Endothelial cell of umbilical vein (primary cell): ENCODE measurements at regions not wholly inside any gene's neighbourhood (a gene's known extent, or its start where the extent isn't known, plus 50 kb on each side); places are given as distances from the start of the nearest gene placed in this dataset.

Source experiments
- BruUV-seq: library from RNA; stranded (reverse); fragments of 400-500 nt; replicated peaks from 2 replicates; lab custom pipeline; 2021; lab: Mats Ljungman, UMichigan
- CTCF ChIA-PET: fragments of 300-600, 350-600 bp; sonication (Branson Sonifier 250); formaldehyde crosslinking; loops from one replicate; lab custom pipeline; 2021; ENCODE audit warnings: antibody characterized with exemption, inconsistent platforms; lab: Charles Lee
- POLR2A ChIA-PET: fragments of 300-600, 350-600 bp; sonication (Branson Sonifier 250); formaldehyde crosslinking; loops from one replicate; lab custom pipeline; 2021; ENCODE audit warnings: antibody characterized with exemption, inconsistent platforms; lab: Charles Lee
- DNase-seq: peaks from one replicate; pipeline ENCODE4 v3.0.0-alpha.2; 2011; ENCODE audit warnings: low read depth, low spot score
- FAIRE-seq: peaks from 2 replicates; lab custom pipeline; 2011; peaks lifted over from hg19 to GRCh38; lab: Jason Lieb, UNC
- H2AFZ ChIP-seq: 2 replicates; pipeline ENCODE4 v1.6.0; 2012; ENCODE audit warnings: low read depth, low read length, control low read depth, inconsistent platforms
- H3K27ac ChIP-seq: 2 replicates; pipeline ENCODE4 v1.5.1; 2011; ENCODE audit warnings: low read depth, mild to moderate bottlenecking, control low read depth, low read length, moderate library complexity; ENCODE audit not compliant: insufficient read depth
- H3K27me3 ChIP-seq, 2 experiments: 2 replicates each; pipeline versions ENCODE4 v1.6.0 to v1.6.1; 2011; ENCODE audit warnings: low read length in 2 of 2, mixed read lengths in 1 of 2; ENCODE audit not compliant: control insufficient read depth in 2 of 2, insufficient read depth in 2 of 2
- H3K36me3 ChIP-seq, 2 experiments: 2 replicates in 1 of 2; 3 replicates in 1 of 2; pipeline ENCODE4 v1.5.1; 2011; ENCODE audit warnings: low read length in 2 of 2, mild to moderate bottlenecking in 1 of 2, moderate library complexity in 1 of 2; ENCODE audit not compliant: control insufficient read depth in 2 of 2, insufficient read depth in 2 of 2; ENCODE audit errors: extremely low read depth in 1 of 2
- H3K4me1 ChIP-seq: 3 replicates; pipeline ENCODE4 v1.5.1; 2011; ENCODE audit warnings: mild to moderate bottlenecking, low read length; ENCODE audit not compliant: control insufficient read depth, insufficient read depth; ENCODE audit errors: extremely low read depth
- H3K4me2 ChIP-seq: 2 replicates; pipeline ENCODE4 v1.6.1; 2011; ENCODE audit warnings: low read length, control low read depth, mixed read lengths; ENCODE audit not compliant: insufficient read depth
- H3K4me3 ChIP-seq, 3 experiments: fragments of 200-600 bp in 1 of 3; sonication (generic), shearing (Covaris generic) in 1 of 3; replicated peaks in 1 of 3; 2 replicates each; pipeline ENCODE4 v1.5.1; 2011 to 2016; ENCODE audit warnings: control low read depth in 3 of 3, low read length in 3 of 3, mild to moderate bottlenecking in 2 of 3, inconsistent platforms in 1 of 3, low read depth in 1 of 3, moderate library complexity in 1 of 3; ENCODE audit not compliant: insufficient read depth in 1 of 3
- H3K79me2 ChIP-seq: 2 replicates; pipeline ENCODE4 v1.6.0; 2012; ENCODE audit warnings: low read length, inconsistent platforms; ENCODE audit not compliant: control insufficient read depth, insufficient read depth
- H3K9ac ChIP-seq: replicated peaks from 2 replicates; pipeline ENCODE3; 2011; ENCODE audit warnings: low read length, control low read depth; ENCODE audit not compliant: insufficient read depth; ENCODE audit errors: extremely low read depth
- H3K9me1 ChIP-seq: replicated peaks from 3 replicates; pipeline ENCODE4 v1.6.0; 2011; ENCODE audit warnings: mild to moderate bottlenecking, low read length; ENCODE audit not compliant: control insufficient read depth, insufficient read depth; ENCODE audit errors: extremely low read depth
- H3K9me3 ChIP-seq: replicated peaks from 2 replicates; pipeline ENCODE4 v1.5.1; 2012; ENCODE audit warnings: low read length, inconsistent platforms; ENCODE audit not compliant: control insufficient read depth, insufficient read depth
- H4K20me1 ChIP-seq: replicated peaks from 2 replicates; pipeline ENCODE3; 2011; ENCODE audit warnings: mild to moderate bottlenecking, low read length; ENCODE audit not compliant: control insufficient read depth, insufficient read depth; ENCODE audit errors: extremely low read depth
- CTCF ChIP-seq, 2 donors: IDR thresholded peaks; 1 replicate in 1 of 2; 2 replicates in 1 of 2; pipeline ENCODE4 v1.5.1; 2011; ENCODE audit warnings: low read length in 2 of 2, mild to moderate bottlenecking in 2 of 2, moderate library complexity in 2 of 2, control low read depth in 1 of 2, inconsistent platforms in 1 of 2, low read depth in 1 of 2; ENCODE audit not compliant: insufficient read depth in 1 of 2; ENCODE audit errors: extremely low read depth in 1 of 2
- EZH2 ChIP-seq: IDR thresholded peaks from 2 replicates; pipeline ENCODE4 v1.6.1; 2012; ENCODE audit warnings: borderline replicate concordance, low read depth, mild to moderate bottlenecking, moderate library complexity, low read length, inconsistent platforms; ENCODE audit not compliant: severe bottlenecking
- FOS ChIP-seq: IDR thresholded peaks from 2 replicates; pipeline ENCODE4 v1.6.1; 2011; ENCODE audit warnings: mild to moderate bottlenecking, low read length, moderate library complexity, borderline replicate concordance; ENCODE audit not compliant: insufficient read depth
- GATA2 ChIP-seq: IDR thresholded peaks from 2 replicates; pipeline ENCODE4 v1.7.0; 2011; ENCODE audit warnings: low read depth, mild to moderate bottlenecking, moderate library complexity, mixed read lengths, low read length; ENCODE audit not compliant: insufficient read length, insufficient read depth
- JUN ChIP-seq: IDR thresholded peaks from 2 replicates; pipeline ENCODE4 v1.6.1; 2011; ENCODE audit warnings: borderline replicate concordance, low read depth; ENCODE audit not compliant: insufficient read length, insufficient read depth
- MAX ChIP-seq: IDR thresholded peaks from 2 replicates; pipeline ENCODE4 v1.6.1; 2011; ENCODE audit not compliant: insufficient read depth, insufficient read length
- MYC ChIP-seq: IDR thresholded peaks from one replicate; pipeline ENCODE4 v1.6.1; 2011; ENCODE audit warnings: mild to moderate bottlenecking, low read depth, low read length
- POLR2A ChIP-seq: IDR thresholded peaks from 2 replicates; pipeline ENCODE4 v1.6.1; 2012; ENCODE audit warnings: low read depth, mild to moderate bottlenecking, control low read depth, low read length
- POLR2AphosphoS5 ChIP-seq: IDR thresholded peaks from 2 replicates; pipeline ENCODE4 v1.6.1; 2012; ENCODE audit warnings: low read depth, mild to moderate bottlenecking, control low read depth, low read length, moderate library complexity; ENCODE audit not compliant: insufficient read depth
- dilution Hi-C: fragments of 300-500 bp; cut with MboI; formaldehyde crosslinking; loops from one replicate; pipeline ENCODE4 v1.15.0; 2019; ENCODE audit warnings: low sequenced_read_pairs; ENCODE audit not compliant: extremely low pct_ligation_motif_present
- intact Hi-C: fragments of 100-400 bp; cut with micrococcal nuclease; formaldehyde crosslinking; loops from one replicate; pipeline ENCODE4 v1.10.0; 2022

GRCh38 chr13:67935626-67936025 lies 705.5 kb upstream of the PCDH9 start:
- no peak overlapping the region for H3K4me3 ChIP-seq
- H3K9me3 ChIP-seq = no peaks in the 10 kb centered on the region
- no peak for DNase-seq
- no TSS peak for BruUV-seq
- H3K79me2 ChIP-seq = no peaks in the 10 kb centered on the region
- H3K27ac ChIP-seq = no peak overlapping the region
- FAIRE-seq = no peak
- dilution Hi-C loops = no loop called here
- no peak overlapping the region for H3K9ac ChIP-seq
- H3K27me3 ChIP-seq = no peaks in the 10 kb centered on the region
- H3K36me3 ChIP-seq = no peaks in the 10 kb centered on the region
- no peaks in the 10 kb centered on the region for H3K9me1 ChIP-seq
- ChIA-PET POLR2A (no interaction called here), CTCF (no interaction called here)
- intact Hi-C loops = no loop called here
- no peaks in the 10 kb centered on the region for H3K4me1 ChIP-seq
- H2AFZ ChIP-seq = no peak overlapping the region
- no peak overlapping the region for H3K4me2 ChIP-seq
- no peak for TF ChIP-seq GATA2
- H4K20me1 ChIP-seq = no peaks in the 10 kb centered on the region

GRCh38 chr13:67934617-67935330 lies 704.6 kb upstream of the PCDH9 start:
- H3K36me3 ChIP-seq = no peaks in the 10 kb centered on the region
- H3K4me3 ChIP-seq = no peak overlapping the region
- no peak overlapping the region for H3K9ac ChIP-seq
- H3K9me3 ChIP-seq = no peaks in the 10 kb centered on the region
- DNase-seq (no peak), FAIRE-seq (no peak)
- BruUV-seq = no TSS peak
- TF ChIP-seq POLR2AphosphoS5 (no peak), JUN (no peak), POLR2A (no peak), EZH2 (no peak), FOS (no peak), MYC (no peak), MAX (no peak), GATA2 (no peak), CTCF (IDR thresholded peaks at IDR 0.05; ENCODE audit: extremely low read depth in 1 of 2, insufficient read depth in 1 of 2, low read depth in 1 of 2, low read length in 2 of 2) (no peak)
- no peak overlapping the region for H2AFZ ChIP-seq
- intact Hi-C loops = no loop called here
- H3K27me3 ChIP-seq = no peaks in the 10 kb centered on the region
- ChIA-PET POLR2A (no interaction called here), CTCF (no interaction called here)
- no peaks in the 10 kb centered on the region for H4K20me1 ChIP-seq
- H3K4me2 ChIP-seq = no peak overlapping the region
- H3K9me1 ChIP-seq = no peaks in the 10 kb centered on the region
- dilution Hi-C loops = no loop called here
- no peaks in the 10 kb centered on the region for H3K79me2 ChIP-seq
- H3K4me1 ChIP-seq = no peaks in the 10 kb centered on the region
- no peak overlapping the region for H3K27ac ChIP-seq
